H1 (cell line): ENCODE measurements at regions not wholly inside any gene's neighbourhood (a gene's known extent, or its start where the extent isn't known, plus 50 kb on each side); places are given as distances from the start of the nearest gene placed in this dataset.

Experiments
- CHD7 ChIP-seq: fragments of 300-600 bp; sonication (generic); IDR thresholded peaks from 2 replicates; pipeline ENCODE4 v1.7.1; 2012; ENCODE audit warnings: low read length, moderate library complexity, mild to moderate bottlenecking, inconsistent platforms; ENCODE audit not compliant: insufficient replicate concordance
- CREB1 ChIP-seq: IDR thresholded peaks from 2 replicates; pipeline ENCODE4 v1.6.1; 2012; ENCODE audit warnings: inconsistent platforms
- EP300 ChIP-seq, 2 experiments: IDR thresholded peaks; 1 replicate in 1 of 2; 2 replicates in 1 of 2; pipeline ENCODE4 v1.6.1; 2011 to 2012; ENCODE audit warnings: low read depth in 2 of 2, low read length in 2 of 2, mild to moderate bottlenecking in 2 of 2, borderline replicate concordance in 1 of 2, inconsistent platforms in 1 of 2, moderate library complexity in 1 of 2
- FOSL1 ChIP-seq: IDR thresholded peaks from 2 replicates; pipeline ENCODE4 v1.6.1; 2011; ENCODE audit warnings: mild to moderate bottlenecking, low read depth, low read length, moderate library complexity; ENCODE audit not compliant: insufficient read depth
- HDAC2 ChIP-seq, 2 experiments: fragments of 300-600 bp in 1 of 2; sonication (generic) in 1 of 2; IDR thresholded peaks; 2 replicates each; pipeline ENCODE4 v1.6.1; 2011 to 2012; ENCODE audit warnings: low read depth in 2 of 2, low read length in 2 of 2, mild to moderate bottlenecking in 2 of 2, moderate library complexity in 2 of 2, borderline replicate concordance in 1 of 2, inconsistent platforms in 1 of 2
- JUND ChIP-seq: IDR thresholded peaks from 2 replicates; pipeline ENCODE4 v1.6.1; 2011; ENCODE audit warnings: mild to moderate bottlenecking, improper control_type of control experiment, low read length
- KDM1A ChIP-seq: fragments of 200-600, 300-600 bp; sonication (generic); IDR thresholded peaks from 2 replicates; pipeline ENCODE4 v1.7.1; 2016; ENCODE audit warnings: mild to moderate bottlenecking, low read length, borderline replicate concordance
- POLR2A ChIP-seq, 2 experiments: IDR thresholded peaks; 1 replicate in 1 of 2; 2 replicates in 1 of 2; pipeline ENCODE4 v1.6.1; 2011; ENCODE audit warnings: low read depth in 2 of 2, low read length in 2 of 2, mild to moderate bottlenecking in 2 of 2; ENCODE audit errors: control extremely low read depth in 1 of 2
- POU5F1 ChIP-seq: IDR thresholded peaks from 2 replicates; pipeline ENCODE4 v1.6.1; 2011; ENCODE audit warnings: low read depth, mild to moderate bottlenecking, low read length, moderate library complexity
- SRF ChIP-seq: IDR thresholded peaks from 2 replicates; pipeline ENCODE4 v1.6.1; 2011; ENCODE audit warnings: mild to moderate bottlenecking, low read depth, low read length, moderate library complexity
- TCF12 ChIP-seq: IDR thresholded peaks from 2 replicates; pipeline ENCODE4 v1.6.1; 2011; ENCODE audit warnings: low read depth, mild to moderate bottlenecking, low read length
- YY1 ChIP-seq: IDR thresholded peaks from 2 replicates; pipeline ENCODE4 v1.6.1; 2011; ENCODE audit warnings: low read depth, mild to moderate bottlenecking, low read length

GRCh38 chr20:48260129-48260756 is 475.0 kb upstream of the SULF2 start (continued):
- TF ChIP-seq CHD7 (no peak), SRF (no peak), POU5F1 (no peak), FOSL1 (no peak), TCF12 (no peak), CREB1 (no peak), KDM1A (no peak), YY1 (no peak), HDAC2 (IDR thresholded peaks at IDR 0.05; ENCODE audit: borderline replicate concordance in 1 of 2, low read depth in 2 of 2, low read length in 2 of 2) (no peak), POLR2A (IDR thresholded peaks at IDR 0.05; ENCODE audit: control extremely low read depth in 1 of 2, low read depth in 2 of 2, low read length in 2 of 2) (no peak), JUND (no peak), EP300 (IDR thresholded peaks at IDR 0.05; ENCODE audit: borderline replicate concordance in 1 of 2, low read depth in 2 of 2, low read length in 2 of 2) (no peak)
